Loucy (cell line): ENCODE measurements at regions not wholly inside any gene's neighbourhood (a gene's known extent, or its start where the extent isn't known, plus 50 kb on each side); places are given as distances from the start of the nearest gene placed in this dataset.

Experiments
- CTCF ChIP-seq: fragments of 200-600 bp; sonication (generic); conservative IDR thresholded peaks from 2 replicates; pipeline ENCODE4 v1.5.1; 2014; ENCODE audit warnings: mild to moderate bottlenecking, antibody characterized with exemption, low read length
- EZH2phosphoT487 ChIP-seq: fragments of 200-600 bp; IDR thresholded peaks from 2 replicates; pipeline ENCODE4 v1.6.1; 2018; ENCODE audit warnings: antibody characterized with exemption, mild to moderate bottlenecking, moderate library complexity, borderline replicate concordance

GRCh38 chr4:129668092-129668491, 572.1 kb downstream of the C4orf33 start:
- no peak for TF ChIP-seq EZH2phosphoT487
- no peak for TF ChIP-seq CTCF
